Stimulated activated CD4-positive, alpha-beta T cell treated with anti-CD3 and anti-CD28 coated beads, Interleukin-1b, Interleukin-23, amount 100 ng/mL, for 1 hour (primary cell): ENCODE measurements at regions not wholly inside any gene's neighbourhood (a gene's known extent, or its start where the extent isn't known, plus 50 kb on each side); places are given as distances from the start of the nearest gene placed in this dataset.

Source experiments
- DNase-seq, 2 donors: peaks; one replicate each; pipeline ENCODE4 v3.0.0-alpha.2; 2020; ENCODE audit warnings: low read depth in 2 of 2

- DNase-seq = no peak
Measured at GRCh38 chr2:207257251-207258250, 91.8 kb upstream of the KLF7 start.

DNA sequence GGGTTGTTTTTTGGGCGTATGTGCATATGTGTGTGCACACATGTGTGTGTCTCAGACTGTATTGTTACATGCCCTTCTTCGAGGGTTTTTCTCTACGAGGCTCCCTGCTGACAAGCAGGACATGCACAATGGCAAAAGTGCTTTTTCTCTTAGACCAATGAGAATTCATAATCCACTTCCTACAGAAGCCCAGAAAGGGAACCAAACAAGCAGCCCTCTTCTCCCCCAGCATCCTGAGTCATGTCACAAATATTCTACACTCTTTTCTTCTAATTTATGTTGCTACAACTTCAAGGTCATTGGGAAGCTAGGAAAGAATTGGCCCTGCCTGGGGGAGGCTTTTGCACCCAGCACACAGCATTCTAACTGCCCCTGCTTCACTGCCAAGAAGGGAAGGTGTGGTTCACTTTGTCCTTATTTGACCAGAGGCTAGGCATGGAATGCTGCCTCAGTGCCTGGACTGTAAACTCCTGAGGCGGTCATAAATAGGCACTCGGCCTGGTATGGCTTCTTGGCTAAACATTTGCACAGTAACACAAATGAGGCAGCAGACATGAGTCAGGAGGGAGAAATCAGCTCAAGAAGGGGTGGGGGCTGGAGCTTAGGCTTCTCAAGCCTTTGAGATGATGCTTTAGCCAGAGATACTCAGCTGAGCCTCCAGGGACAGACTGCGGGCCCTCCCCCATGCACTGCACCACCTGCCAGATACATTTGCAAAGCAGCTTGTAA lies 92.7 kb upstream of the KLF7 start:
- DNase-seq = no peak

- DNase-seq = no peak
Measured at GRCh38 chr2:207260021-207260420, 94.3 kb upstream of the KLF7 start.

DNA sequence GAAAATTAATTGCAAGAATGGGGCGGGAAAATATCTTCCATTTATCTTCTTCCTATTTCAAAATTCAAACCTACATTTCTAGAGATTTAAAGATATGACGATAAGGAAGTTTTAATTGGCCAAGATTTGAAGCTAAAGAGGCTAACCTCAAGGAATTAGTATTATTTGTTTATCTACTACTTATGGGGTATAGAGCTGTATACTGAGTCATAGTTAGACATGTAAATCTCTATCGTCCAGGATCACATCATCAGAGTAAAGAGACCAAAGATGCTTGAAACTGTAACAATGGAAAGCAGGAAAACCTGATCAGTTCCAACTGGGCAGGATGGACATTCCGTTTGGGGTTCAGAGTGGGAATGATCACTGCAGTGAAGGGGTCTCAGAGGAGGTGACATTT lies 95.2 kb upstream of the KLF7 start:
- no peak for DNase-seq

DNA sequence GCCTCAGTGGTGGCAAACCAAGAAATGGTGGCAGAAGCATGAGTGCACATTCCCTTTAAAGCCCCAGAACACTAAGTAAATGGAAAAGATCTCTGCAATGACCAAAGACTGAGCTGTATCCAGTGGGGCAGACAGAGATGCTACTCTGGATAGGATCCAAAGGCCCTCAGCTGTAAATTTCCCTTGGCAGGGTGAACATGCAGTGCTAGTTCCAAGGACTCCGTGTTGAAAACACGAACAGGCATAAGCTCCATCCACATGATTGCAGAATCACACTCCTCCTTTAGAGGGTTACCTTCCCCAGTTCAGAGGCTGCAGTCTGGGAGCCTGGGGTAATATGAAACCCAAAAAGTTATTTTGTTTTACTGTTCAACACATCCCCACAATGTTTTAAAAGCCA lies 98.6 kb upstream of the KLF7 start:
- no peak for DNase-seq

- no peak for DNase-seq
Measured at GRCh38 chr2:207265332-207265731, 99.6 kb upstream of the KLF7 start.

DNA sequence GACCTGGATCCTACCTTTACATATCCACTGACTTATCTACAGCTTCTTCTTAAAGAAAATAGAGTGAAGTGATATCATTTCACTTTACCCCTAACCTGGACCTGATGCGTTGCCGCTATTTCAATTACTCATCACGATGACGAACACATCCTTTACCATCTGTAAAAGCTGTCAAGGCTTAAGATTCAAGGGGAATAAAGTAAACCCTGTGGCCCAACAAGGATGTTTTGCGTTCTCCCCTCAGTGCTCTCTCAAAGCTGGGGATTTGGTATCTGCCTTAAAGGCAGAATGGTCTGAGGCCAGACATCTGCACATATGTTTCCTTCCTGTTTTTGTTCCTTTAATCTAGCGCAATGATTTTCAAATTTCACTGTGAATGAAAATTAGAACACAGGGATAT lies 100.1 kb upstream of the KLF7 start:
- DNase-seq = no peak

DNA sequence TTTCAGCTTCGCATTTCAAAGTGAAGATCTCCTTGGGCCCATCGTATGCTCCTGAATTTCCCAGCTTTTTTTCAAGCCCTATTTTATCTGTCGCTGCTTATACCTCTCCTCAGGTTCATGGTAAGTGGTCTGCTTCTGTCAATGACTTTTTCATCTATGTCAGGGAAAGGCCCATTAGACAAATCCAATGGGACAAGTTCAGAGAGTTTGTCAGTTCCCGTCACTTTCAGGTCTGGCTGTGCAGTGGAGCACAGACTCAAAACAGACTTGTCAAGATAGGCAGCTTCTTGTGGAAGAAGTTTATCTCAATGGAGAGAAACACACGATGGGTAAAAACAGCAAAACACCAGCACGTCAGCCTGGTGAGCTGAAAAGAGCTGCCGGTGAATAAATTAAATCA lies 100.9 kb upstream of the KLF7 start:
- DNase-seq = no peak

DNA sequence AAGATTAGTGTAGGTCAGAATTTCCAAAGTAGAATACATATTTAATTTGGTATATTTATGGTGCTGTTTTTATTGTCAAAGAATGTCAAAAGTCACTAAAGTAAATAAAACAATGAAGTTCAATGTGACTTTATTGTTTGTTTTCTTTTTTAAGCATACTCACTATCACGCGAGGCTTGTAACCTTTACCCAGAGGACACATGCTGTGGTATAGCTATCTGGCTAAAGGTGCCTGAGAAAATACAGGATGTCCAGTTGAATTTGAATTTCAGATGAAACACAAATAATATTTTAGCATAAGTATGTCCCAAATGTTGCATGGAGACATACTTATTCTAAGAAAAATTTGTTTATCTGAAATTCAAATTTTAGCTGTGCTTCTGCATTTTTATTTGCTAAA lies 103.3 kb upstream of the KLF7 start:
- DNase-seq = no peak

- no peak for DNase-seq
Measured at GRCh38 chr2:207274530-207275189, 108.9 kb upstream of the KLF7 start.

DNA sequence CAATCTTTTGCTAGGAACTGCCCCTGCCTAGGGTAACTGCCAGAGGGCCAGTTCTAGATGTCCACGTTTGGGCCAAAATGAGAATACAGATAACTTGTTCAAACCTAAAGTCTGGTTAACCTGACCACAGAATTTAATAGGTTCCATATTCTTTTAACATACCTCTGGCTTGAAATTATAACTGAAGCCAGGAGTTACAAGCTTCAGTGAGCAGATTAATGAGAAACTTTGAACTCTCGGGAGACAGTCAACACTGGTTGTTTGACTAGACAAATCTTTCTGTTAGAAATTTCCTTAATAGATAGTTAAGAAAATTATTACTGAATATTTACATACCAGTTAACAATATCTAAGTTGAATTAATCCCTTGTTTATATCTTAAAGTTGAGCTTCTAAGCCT lies 110.0 kb upstream of the KLF7 start:
- DNase-seq = no peak

- no peak for DNase-seq
Measured at GRCh38 chr2:207276248-207276647, 110.5 kb upstream of the KLF7 start.

- DNase-seq = no peak
Measured at GRCh38 chr2:207276858-207277257, 111.1 kb upstream of the KLF7 start.

DNA sequence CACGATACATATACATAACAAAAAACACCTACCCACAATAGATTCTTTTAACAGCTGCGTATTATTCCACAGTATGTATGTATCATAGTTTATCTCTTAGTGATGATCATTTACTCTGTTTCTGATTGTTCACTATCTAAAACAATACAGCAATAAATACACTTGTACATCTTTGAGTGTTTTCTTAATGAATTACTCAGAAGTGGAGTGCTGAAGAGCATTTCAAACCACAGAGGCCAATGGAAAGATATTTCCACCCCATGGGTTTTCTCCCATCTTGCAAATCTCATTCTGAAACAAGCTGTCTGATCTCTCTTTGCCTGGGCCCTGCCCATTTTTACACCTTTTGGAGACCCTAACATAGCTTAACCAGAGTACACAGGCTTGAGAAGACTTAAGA lies 113.8 kb upstream of the KLF7 start:
- DNase-seq = no peak

DNA sequence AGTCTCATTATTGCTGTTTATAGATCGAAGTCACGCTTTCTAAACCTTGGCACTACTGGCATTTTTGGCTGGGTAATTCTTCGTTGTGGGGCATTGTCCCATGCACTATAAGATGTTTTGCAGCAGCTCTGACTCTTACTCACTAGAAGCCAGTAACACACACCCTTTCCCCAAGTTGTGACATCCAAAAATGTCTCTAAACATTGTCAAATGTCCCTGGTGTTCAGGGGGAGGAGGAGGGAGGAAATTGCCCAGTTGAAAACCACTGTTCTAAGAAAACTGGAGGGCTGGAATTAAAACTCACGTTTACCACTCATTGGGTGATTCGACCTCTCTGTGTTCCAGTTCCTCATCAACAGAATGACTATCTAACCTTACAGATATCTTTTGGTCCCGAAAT lies 115.7 kb upstream of the KLF7 start:
- DNase-seq = no peak

GRCh38 chr2:207282916-207283315 lies 117.2 kb upstream of the KLF7 start:
- no peak for DNase-seq

DNA sequence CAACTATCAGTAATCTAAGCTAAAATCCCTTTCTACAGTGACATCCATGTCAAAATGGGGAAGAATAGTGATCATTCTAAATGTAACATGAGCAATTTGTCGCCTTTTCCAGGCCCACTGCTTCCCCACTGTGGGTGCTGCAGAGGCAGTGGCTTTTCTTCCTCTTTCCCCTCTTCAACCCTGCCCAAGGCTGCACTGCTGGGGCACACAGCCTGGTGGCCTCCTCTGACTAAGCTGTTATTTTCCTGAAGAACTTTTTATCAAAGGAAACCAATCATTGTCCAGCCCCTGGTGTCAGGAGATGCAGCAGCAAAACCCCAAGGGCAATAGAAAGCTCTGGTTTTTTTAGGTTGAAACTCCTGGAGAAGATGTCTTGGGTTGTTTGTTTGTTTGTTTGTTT lies 117.6 kb upstream of the KLF7 start:
- DNase-seq = no peak

DNA sequence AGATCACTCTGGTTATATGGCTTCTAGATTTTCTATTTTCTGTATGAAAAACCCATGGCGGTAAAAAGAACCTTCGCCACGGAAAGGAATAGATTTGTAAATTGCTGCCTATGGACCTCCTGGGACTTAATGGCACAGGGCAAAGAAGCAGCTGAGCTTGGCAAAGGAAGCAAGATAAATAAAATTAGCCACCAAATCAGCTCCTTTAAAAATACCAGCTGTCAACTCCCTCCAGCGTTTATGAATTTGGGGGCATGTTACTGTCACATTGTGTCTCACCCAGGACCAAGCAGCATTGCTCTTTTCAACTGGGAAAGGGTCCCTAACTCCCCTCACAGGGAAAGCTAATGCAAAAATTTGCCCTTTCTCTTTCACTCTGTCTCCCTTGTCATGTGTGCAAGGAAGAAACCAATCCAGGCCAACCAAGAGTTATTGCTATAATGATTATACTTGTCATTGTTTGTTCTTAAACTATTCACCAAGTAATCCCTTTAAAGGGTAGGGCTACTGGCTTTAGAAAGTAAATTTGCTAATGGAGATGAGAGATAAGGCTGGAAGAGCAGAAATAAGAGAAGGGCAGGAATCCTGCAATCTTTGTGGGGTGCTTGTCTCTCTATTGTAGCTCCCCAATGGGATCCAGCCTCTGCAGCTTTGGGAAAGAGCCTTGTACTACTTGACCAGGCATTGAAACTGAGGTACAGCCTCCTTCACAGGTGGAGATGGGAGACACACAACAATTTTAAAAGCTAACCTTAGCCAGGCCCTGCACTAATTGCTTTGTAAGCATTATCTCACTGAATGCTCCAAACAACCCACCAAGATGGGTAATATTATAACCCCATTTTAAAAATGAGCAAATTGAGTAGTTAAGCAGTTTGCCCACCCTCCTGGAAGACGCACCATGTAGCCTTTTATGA lies 119.1 kb upstream of the KLF7 start:
- no peak for DNase-seq

DNA sequence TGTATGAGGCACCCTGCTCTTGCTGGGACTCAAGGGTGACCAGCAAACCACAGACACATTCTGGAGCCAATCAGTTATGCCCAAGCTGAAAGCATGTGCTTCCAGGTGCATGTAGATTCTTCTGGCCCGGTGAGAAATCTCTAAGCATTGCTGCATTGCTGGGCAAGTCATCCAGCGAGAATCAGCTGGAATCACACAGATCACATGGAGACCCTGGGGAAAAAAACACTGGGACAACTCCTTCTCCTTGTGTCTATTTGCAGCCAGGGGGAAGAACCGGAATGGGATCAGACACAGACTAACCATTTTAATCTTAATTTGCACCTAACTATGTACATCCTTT lies 119.7 kb upstream of the KLF7 start:
- no peak for DNase-seq

- no peak for DNase-seq
Measured at GRCh38 chr2:207286106-207286505, 120.4 kb upstream of the KLF7 start.

DNA sequence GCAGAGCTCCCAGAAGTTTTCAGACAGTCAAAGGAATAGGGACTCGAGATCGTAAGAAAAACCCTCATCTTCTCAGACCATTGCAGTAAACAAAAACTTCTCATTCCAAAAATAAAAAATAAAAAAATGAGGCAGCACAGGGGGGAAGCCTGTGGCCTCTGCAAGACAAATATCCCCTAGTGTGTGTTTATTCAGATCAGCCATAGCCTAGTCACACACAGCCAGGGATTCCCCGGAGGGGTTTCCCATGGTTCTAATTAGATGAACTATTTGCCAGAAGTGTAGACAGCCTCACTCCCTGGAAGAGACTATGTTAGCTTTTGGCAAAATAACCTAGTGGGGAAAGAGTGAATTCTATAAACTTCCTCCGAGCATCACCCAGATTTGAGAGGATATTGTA lies 122.9 kb upstream of the KLF7 start:
- DNase-seq = no peak
